Mesenchymal stem cell (in vitro differentiated cells and primary cell): ENCODE measurements at regions not wholly inside any gene's neighbourhood (a gene's known extent, or its start where the extent isn't known, plus 50 kb on each side); places are given as distances from the start of the nearest gene placed in this dataset.

ENCODE experiments used
- DNase-seq: peaks from one replicate; pipeline ENCODE4 v3.0.0-alpha.2; 2013
- H2AFZ ChIP-seq: one replicate; pipeline ENCODE4 v1.6.1; 2013; ENCODE audit warnings: low read depth, mild to moderate bottlenecking, control low read depth, inconsistent platforms, low read length, moderate library complexity
- H2AK5ac ChIP-seq: 2 replicates; pipeline ENCODE4 v1.6.1; 2013; ENCODE audit warnings: low read length, moderate library complexity, mild to moderate bottlenecking, inconsistent platforms; ENCODE audit not compliant: severe bottlenecking
- H2BK120ac ChIP-seq: one replicate; pipeline ENCODE4 v1.6.1; 2013; ENCODE audit warnings: low read depth, mild to moderate bottlenecking, inconsistent platforms, low read length, moderate library complexity
- H2BK12ac ChIP-seq, 2 experiments: one replicate each; pipeline ENCODE4 v1.6.1; 2013; ENCODE audit warnings: inconsistent platforms in 2 of 2, low read length in 2 of 2, mild to moderate bottlenecking in 2 of 2, moderate library complexity in 2 of 2, control low read depth in 1 of 2
- H2BK15ac ChIP-seq: one replicate; pipeline ENCODE4 v1.6.1; 2013; ENCODE audit warnings: mild to moderate bottlenecking, low read depth, inconsistent platforms; ENCODE audit not compliant: poor library complexity, severe bottlenecking
- H2BK5ac ChIP-seq: 2 replicates; pipeline ENCODE4 v1.6.1; 2013; ENCODE audit warnings: low read depth, mild to moderate bottlenecking, low read length, control low read depth, inconsistent platforms; ENCODE audit not compliant: poor library complexity, severe bottlenecking
- H3K14ac ChIP-seq, 2 experiments: one replicate each; pipeline ENCODE4 v1.6.1; 2013; ENCODE audit warnings: inconsistent platforms in 2 of 2, low read length in 2 of 2, control low read depth in 1 of 2, mild to moderate bottlenecking in 1 of 2, moderate library complexity in 1 of 2
- H3K18ac ChIP-seq, 2 experiments: one replicate each; pipeline ENCODE4 v1.6.1; 2013; ENCODE audit warnings: inconsistent platforms in 2 of 2, low read length in 2 of 2, control low read depth in 1 of 2, low read depth in 1 of 2, mild to moderate bottlenecking in 1 of 2
- H3K23ac ChIP-seq, 2 experiments: one replicate each; pipeline ENCODE4 v1.6.1; 2013; ENCODE audit warnings: inconsistent platforms in 2 of 2, low read length in 2 of 2, mild to moderate bottlenecking in 2 of 2, moderate library complexity in 2 of 2, control low read depth in 1 of 2
- H3K27ac ChIP-seq: 2 replicates; pipeline ENCODE4 v1.5.1; 2013; ENCODE audit warnings: mild to moderate bottlenecking, moderate library complexity, low read length, control low read depth, inconsistent platforms; ENCODE audit not compliant: poor library complexity, severe bottlenecking
- H3K27me3 ChIP-seq, 2 experiments: 2 replicates each; pipeline versions ENCODE4 v1.6.1 to v1.7.0; 2013; ENCODE audit warnings: low read length in 2 of 2, mild to moderate bottlenecking in 2 of 2, moderate library complexity in 2 of 2, control low read depth in 1 of 2, inconsistent platforms in 1 of 2; ENCODE audit not compliant: control insufficient read depth in 1 of 2, insufficient read depth in 1 of 2
- H3K36me3 ChIP-seq, 2 experiments: 2 replicates each; pipeline versions ENCODE4 v1.6.1 to v1.7.0; 2013; ENCODE audit warnings: low read length in 2 of 2, control low read depth in 1 of 2, inconsistent platforms in 1 of 2, low read depth in 1 of 2, mild to moderate bottlenecking in 1 of 2; ENCODE audit not compliant: insufficient read depth in 2 of 2, control insufficient read depth in 1 of 2
- H3K4ac ChIP-seq, 2 experiments: one replicate each; pipeline ENCODE4 v1.6.1; 2013; ENCODE audit warnings: inconsistent platforms in 2 of 2, low read length in 2 of 2, mild to moderate bottlenecking in 2 of 2, moderate library complexity in 2 of 2, control low read depth in 1 of 2, low read depth in 1 of 2
- H3K4me1 ChIP-seq: 2 replicates; pipeline ENCODE4 v1.6.1; 2013; ENCODE audit warnings: low read depth, low read length, control low read depth; ENCODE audit not compliant: control insufficient read depth, insufficient read depth
- H3K4me2 ChIP-seq: 2 replicates; pipeline ENCODE4 v1.6.1; 2013; ENCODE audit warnings: low read length, mild to moderate bottlenecking, inconsistent platforms; ENCODE audit not compliant: poor library complexity, severe bottlenecking
- H3K4me3 ChIP-seq, 2 experiments: 2 replicates each; pipeline versions ENCODE4 v1.5.1 to v1.7.0; 2013; ENCODE audit warnings: low read length in 2 of 2, mild to moderate bottlenecking in 2 of 2, control low read depth in 1 of 2, low read depth in 1 of 2; ENCODE audit not compliant: insufficient read depth in 1 of 2
- H3K79me1 ChIP-seq: replicated peaks from 2 replicates; pipeline ENCODE4 v1.6.1; 2013; ENCODE audit warnings: mild to moderate bottlenecking, control low read depth, low read length, inconsistent platforms; ENCODE audit not compliant: poor library complexity, severe bottlenecking
- H3K9ac ChIP-seq: 2 replicates; pipeline ENCODE4 v1.7.0; 2013; ENCODE audit warnings: mild to moderate bottlenecking, low read length, moderate library complexity
- H3K9me3 ChIP-seq: 2 replicates; pipeline ENCODE4 v1.7.0; 2013; ENCODE audit warnings: mild to moderate bottlenecking, low read length; ENCODE audit not compliant: control insufficient read depth
- H4K8ac ChIP-seq: one replicate; pipeline ENCODE4 v1.6.1; 2013; ENCODE audit warnings: inconsistent platforms, mild to moderate bottlenecking, low read length, moderate library complexity
- H4K91ac ChIP-seq: one replicate; pipeline ENCODE4 v1.6.1; 2013; ENCODE audit warnings: mild to moderate bottlenecking, low read length, inconsistent platforms
- WGBS: methylation state at CpG from one replicate; pipeline ENCODE4 v1.1.7; 2013; ENCODE audit warnings: mixed read lengths; 5-methylcytosine and 5-hydroxymethylcytosine counted together

DNA sequence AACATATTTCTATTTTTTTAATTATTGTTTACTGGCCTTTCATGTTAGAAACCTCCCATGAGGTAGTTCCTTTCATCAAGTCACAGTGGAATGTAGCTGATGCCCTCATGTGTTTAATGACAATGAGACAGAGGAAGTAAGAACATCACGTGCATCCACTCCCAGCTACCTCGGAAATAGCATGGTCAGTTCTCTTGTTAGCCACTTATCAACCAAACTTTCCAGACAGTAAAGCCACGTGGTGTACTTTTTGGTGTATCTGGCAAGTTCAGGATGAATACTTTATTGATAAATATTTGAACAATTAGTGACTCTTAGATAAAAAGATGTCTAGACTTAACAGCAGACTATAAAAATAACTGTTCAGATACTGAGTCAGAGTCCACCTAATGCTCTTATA, 781.7 kb downstream of the MECOM start:
- H3K23ac ChIP-seq, result no peak overlapping the region
- no peaks in the 10 kb centered on the region for H3K79me1 ChIP-seq
- H3K36me3 ChIP-seq, result no peaks in the 10 kb centered on the region
- no peak overlapping the region for H3K4me3 ChIP-seq
- no peak overlapping the region for H2BK120ac ChIP-seq
- no peak for DNase-seq
- no peak overlapping the region for H2BK5ac ChIP-seq
- no peak overlapping the region for H3K4me2 ChIP-seq
- no peak overlapping the region for H4K8ac ChIP-seq
- no peak overlapping the region for H3K27ac ChIP-seq
- no peak overlapping the region for H2BK12ac ChIP-seq
- no peak overlapping the region for H4K91ac ChIP-seq
- 92% methylated on average over 2 of the region's 3 CpGs for WGBS
- H3K27me3 ChIP-seq, result no peaks in the 10 kb centered on the region
- no peak overlapping the region for H2BK15ac ChIP-seq
- no peak overlapping the region for H2AFZ ChIP-seq
- H3K18ac ChIP-seq, result no peak overlapping the region
- H3K9ac ChIP-seq, result no peak overlapping the region
- H3K4ac ChIP-seq, result no peak overlapping the region
- no peaks in the 10 kb centered on the region for H3K4me1 ChIP-seq
- H3K9me3 ChIP-seq, result no peaks in the 10 kb centered on the region
- H2AK5ac ChIP-seq, result no peak overlapping the region
- H3K14ac ChIP-seq, result no peak overlapping the region

- no peak overlapping the region for H3K4ac ChIP-seq
- no peak overlapping the region for H3K4me3 ChIP-seq
- H2BK5ac ChIP-seq, result no peak overlapping the region
- H2AFZ ChIP-seq, result no peak overlapping the region
- H3K23ac ChIP-seq, result no peak overlapping the region
- no peak overlapping the region for H3K18ac ChIP-seq
- H3K4me2 ChIP-seq, result no peak overlapping the region
- H3K4me1 ChIP-seq, result no peaks in the 10 kb centered on the region
- H3K36me3 ChIP-seq, result no peaks in the 10 kb centered on the region
- no peaks in the 10 kb centered on the region for H3K9me3 ChIP-seq
- H3K79me1 ChIP-seq, result no peaks in the 10 kb centered on the region
- no peak overlapping the region for H3K27ac ChIP-seq
- no peak overlapping the region for H2AK5ac ChIP-seq
- WGBS, result 55% methylated on average over 1 of the region's 1 CpG
- H2BK120ac ChIP-seq, result no peak overlapping the region
- H4K8ac ChIP-seq, result no peak overlapping the region
- H3K27me3 ChIP-seq, result no peaks in the 10 kb centered on the region
- H3K14ac ChIP-seq, result no peak overlapping the region
- no peak overlapping the region for H2BK12ac ChIP-seq
- H2BK15ac ChIP-seq, result no peak overlapping the region
- no peak overlapping the region for H3K9ac ChIP-seq
- peak; percentile 45 for DNase-seq
- H4K91ac ChIP-seq, result no peak overlapping the region
Observed at GRCh38 chr3:168878655-168879054, 782.9 kb upstream of the GOLIM4 start.

GRCh38 chr3:168877899-168878298, 782.2 kb upstream of the GOLIM4 start:
- no peak overlapping the region for H2BK5ac ChIP-seq
- peaks cover 0 to 3% of the 10 kb centered on the region in 2 experiments for H3K27me3 ChIP-seq
- H2AK5ac ChIP-seq, result no peak overlapping the region
- no peak overlapping the region for H3K18ac ChIP-seq
- H3K4me1 ChIP-seq, result no peaks in the 10 kb centered on the region
- H3K9me3 ChIP-seq, result no peaks in the 10 kb centered on the region
- no peak for DNase-seq
- H2BK120ac ChIP-seq, result no peak overlapping the region
- no peak overlapping the region for H2BK12ac ChIP-seq
- no peak overlapping the region for H4K8ac ChIP-seq
- H3K27ac ChIP-seq, result no peak overlapping the region
- H3K4me3 ChIP-seq, result no peak overlapping the region
- no peak overlapping the region for H3K9ac ChIP-seq
- H3K14ac ChIP-seq, result no peak overlapping the region
- no CpG with 5 or more reads among the region's 1 CpG for WGBS
- H3K4me2 ChIP-seq, result no peak overlapping the region
- no peaks in the 10 kb centered on the region for H3K36me3 ChIP-seq
- no peak overlapping the region for H4K91ac ChIP-seq
- no peaks in the 10 kb centered on the region for H3K79me1 ChIP-seq
- H2BK15ac ChIP-seq, result no peak overlapping the region
- no peak overlapping the region for H3K23ac ChIP-seq
- no peak overlapping the region for H2AFZ ChIP-seq
- no peak overlapping the region for H3K4ac ChIP-seq

DNA sequence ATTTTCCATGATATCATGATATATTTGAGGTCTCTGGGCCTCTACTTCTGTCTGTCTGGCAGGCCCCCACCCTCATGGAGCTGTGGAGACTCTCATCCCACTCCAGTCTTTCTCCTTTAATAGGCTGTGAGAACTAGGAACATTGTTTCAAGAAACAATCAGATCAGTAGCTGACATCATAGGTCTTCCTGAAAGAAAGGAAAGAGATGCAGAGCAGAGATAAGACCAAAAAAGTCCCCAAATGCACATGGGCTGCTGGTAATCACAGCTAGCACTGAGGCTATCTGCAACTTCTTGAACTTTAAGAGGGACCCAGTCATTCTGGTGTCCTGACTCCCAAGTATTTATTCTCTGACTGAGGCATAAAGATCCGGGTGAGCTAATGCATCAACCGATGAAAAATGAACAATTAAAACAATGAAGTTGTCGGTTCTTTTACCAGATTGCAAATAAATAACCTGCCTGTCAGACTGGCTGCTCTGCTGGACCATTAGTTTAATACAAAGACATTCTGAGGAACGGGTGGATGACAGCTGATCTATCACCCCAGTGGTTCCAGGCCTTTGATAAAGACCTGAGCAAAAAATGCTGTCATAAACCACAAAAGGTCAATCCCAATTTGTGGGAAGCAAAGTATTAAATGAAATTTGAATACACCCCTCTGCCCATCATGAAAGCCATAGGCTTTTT, 780.8 kb upstream of the GOLIM4 start:
- H2BK120ac ChIP-seq, result no peak overlapping the region
- H3K4ac ChIP-seq, result no peak overlapping the region
- H3K14ac ChIP-seq, result no peak overlapping the region
- H4K91ac ChIP-seq, result no peak overlapping the region
- no peaks in the 10 kb centered on the region for H3K79me1 ChIP-seq
- no peak overlapping the region for H2AK5ac ChIP-seq
- no peak overlapping the region for H2BK12ac ChIP-seq
- no peaks in the 10 kb centered on the region for H3K4me1 ChIP-seq
- no peak for DNase-seq
- H3K27me3 ChIP-seq, result peaks cover 0 to 5% of the 10 kb centered on the region in 2 experiments
- no peaks in the 10 kb centered on the region for H3K36me3 ChIP-seq
- no peak overlapping the region for H3K18ac ChIP-seq
- no peak overlapping the region for H2BK5ac ChIP-seq
- no peak overlapping the region for H2BK15ac ChIP-seq
- H2AFZ ChIP-seq, result no peak overlapping the region
- no peaks in the 10 kb centered on the region for H3K9me3 ChIP-seq
- no peak overlapping the region for H3K27ac ChIP-seq
- no peak overlapping the region for H3K4me3 ChIP-seq
- WGBS, result 81% methylated on average over 4 of the region's 4 CpGs
- no peak overlapping the region for H4K8ac ChIP-seq
- H3K4me2 ChIP-seq, result no peak overlapping the region
- no peak overlapping the region for H3K9ac ChIP-seq
- H3K23ac ChIP-seq, result no peak overlapping the region
